ENCODE measurements at regions not wholly inside any gene's neighbourhood (a gene's known extent, or its start where the extent isn't known, plus 50 kb on each side); places are given as distances from the start of the nearest gene placed in this dataset.

- TF ChIP-seq POLR2AphosphoS5 (IDR thresholded peaks at IDR 0.05; ENCODE audit: low read depth, low read length): no peak
- TF ChIP-seq TAF1 (IDR thresholded peaks at IDR 0.05; ENCODE audit: borderline replicate concordance, insufficient read depth, low read length): no peak
- TF ChIP-seq REST (IDR thresholded peaks at IDR 0.05; ENCODE audit: insufficient read depth in 1 of 2, low read depth in 2 of 2, low read length in 2 of 2): no peak
- TF ChIP-seq SIN3A (IDR thresholded peaks at IDR 0.05; ENCODE audit: borderline replicate concordance, insufficient read depth, low read length): no peak
Observed at GRCh38 chr14:101061411-101062064, 158.0 kb upstream of the RTL1 start.

All from PFSK-1 (cell line).